HG03558 (cell line): ENCODE measurements at regions not wholly inside any gene's neighbourhood (a gene's known extent, or its start where the extent isn't known, plus 50 kb on each side); places are given as distances from the start of the nearest gene placed in this dataset.

Experiments used
- ATAC-seq: cut with Tn5 transposase; IDR thresholded peaks from one replicate; pipeline ENCODE4 v1.9.1; 2021; ENCODE audit warnings: moderate number of reproducible peaks; ENCODE audit not compliant: unreplicated experiment; ENCODE audit errors: extremely low read depth

DNA sequence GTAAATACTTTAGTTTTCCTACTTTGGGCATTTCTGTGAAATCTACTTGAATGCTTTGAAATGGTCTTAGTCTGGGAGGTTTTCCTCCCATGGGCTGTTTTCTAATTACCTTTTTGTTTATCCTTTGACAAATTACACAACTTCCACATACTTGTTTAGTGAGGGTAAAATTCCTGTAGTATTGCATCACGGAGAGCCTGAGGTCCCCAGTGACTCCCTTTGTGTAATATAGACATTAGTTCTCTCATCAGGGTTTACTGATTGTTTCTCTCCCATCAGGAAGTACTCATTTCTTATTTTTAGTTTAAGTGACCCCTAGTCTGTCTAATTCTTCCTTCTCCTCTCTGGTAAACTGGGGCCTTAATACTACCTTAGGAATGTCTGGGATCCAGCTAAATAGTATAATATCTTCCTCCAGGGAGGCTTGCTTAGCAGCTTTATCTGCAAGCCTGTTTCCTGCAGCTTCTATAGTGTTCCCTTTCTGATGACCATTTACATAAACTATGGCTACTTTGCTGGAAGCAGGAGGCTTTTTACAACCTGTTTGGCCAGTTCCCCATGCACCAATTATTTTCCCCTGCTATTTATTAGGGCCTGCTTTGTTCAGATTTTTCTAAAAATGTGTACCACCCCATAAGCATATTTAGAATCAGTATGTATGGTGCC lies 87.2 kb upstream of the XCR1 start:
- ATAC-seq: no peak

DNA sequence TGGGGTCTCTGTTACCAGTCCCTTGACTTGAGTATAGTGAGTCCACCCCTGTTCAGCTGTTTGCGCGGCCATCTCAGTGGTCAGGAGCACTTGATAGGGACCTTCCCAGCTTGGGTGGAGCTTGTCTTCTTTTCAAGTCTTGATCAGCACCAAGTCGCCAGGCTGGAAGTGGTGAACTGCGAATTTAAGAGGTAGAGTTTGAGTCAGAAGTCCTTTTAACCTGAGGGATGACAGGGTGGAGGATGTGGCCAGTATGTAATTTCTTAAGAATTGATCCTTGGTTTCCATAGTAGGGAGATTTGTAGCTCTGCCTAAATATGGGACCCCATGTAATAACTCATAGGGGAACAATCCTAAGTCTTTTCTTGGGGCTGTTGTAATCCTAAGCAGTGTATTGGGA lies 86.3 kb upstream of the XCR1 start:
- ATAC-seq: no peak

DNA sequence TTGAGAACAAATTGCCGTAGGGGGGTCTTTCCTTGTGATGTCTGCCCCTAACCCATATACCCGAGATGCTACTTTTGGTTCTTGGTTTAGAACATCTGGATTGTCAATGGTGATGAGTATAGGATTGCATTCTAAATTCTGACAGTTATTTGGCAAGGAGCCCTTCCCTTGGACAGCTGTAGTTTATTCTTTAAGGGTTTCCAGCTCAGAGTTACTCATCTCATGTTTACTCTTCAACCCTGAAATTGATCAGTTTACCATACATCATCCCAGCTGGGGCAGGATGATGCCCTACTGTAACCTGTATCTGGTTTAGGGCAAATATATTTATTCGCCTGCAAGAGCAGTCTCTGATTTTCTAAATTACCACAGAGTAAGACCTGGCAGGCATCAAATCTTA lies 85.7 kb upstream of the XCR1 start:
- ATAC-seq: no peak

DNA sequence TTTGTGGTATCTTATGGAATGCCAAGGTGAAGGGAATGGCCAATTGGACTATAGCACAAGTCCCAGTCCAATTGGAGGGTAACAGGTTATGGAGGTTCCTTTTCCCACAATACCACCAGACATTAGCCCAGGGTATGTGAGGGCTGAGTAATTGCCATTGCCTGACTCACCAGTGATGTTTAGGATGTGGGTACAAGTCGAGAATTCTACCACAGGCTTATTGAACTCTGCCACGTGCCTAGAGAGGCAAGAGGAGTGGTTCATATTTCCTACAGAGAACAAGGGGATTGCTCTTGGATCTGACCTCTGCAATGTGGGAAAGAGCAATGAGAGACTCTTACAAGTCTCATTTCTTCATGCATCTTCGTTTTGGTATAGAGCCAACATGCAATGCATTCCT lies 85.0 kb upstream of the XCR1 start:
- ATAC-seq: no peak

DNA sequence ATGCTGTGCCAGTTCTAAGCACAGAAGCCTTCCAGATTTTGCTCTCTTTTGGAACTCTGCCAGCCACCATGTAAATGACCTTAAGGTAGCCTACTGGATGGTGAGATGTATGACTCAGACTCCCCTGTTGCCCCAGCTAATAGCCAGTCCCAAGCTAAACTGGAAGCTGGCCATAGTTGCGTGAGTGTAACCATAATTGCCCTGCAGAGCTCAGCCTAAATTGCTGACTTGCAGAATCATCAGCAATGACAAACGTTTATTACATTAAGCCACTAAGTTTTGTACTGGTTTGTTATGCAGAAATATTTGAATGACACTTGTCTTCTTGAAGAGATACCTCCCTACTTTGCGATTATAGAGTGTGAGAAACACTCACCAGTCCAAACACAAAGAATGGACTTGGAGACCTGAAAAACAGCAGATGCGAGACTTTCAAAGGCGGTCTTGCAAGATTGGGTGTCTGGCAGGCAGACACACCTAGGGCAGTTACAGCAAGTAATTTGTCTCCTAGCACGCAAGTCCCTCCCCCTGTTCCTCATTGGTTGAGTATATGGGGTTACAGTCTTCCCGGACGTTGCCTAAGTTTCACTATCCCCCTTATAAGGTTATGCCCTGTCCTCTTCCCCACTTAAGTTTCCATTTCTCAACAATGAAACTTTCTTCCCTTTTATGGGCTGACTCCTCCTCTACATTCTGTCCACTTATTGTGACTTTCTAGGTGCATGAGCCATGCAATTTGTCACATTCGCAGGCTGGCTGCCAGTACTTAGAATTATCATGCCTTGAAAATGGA lies 83.6 kb upstream of the XCR1 start:
- ATAC-seq: no peak

DNA sequence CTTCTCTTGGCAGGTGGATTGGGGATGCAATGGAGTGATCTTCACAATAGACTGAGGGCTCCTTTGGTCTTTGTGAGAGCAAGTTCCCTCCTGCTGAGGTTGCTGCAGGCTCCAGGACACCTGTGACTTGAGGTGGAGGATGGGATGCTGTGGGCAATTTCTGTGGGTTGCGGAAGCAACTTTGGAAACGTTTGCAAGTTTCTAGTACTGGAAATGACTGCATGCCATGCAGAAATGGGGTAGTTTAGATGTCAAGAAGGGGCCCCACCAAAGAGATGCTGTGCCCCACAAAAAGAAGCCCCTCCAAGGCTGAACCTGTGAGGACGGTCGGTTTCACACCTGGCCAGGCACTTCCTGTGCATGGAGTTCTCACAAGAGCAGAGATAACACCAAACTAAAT lies 80.4 kb upstream of the XCR1 start:
- ATAC-seq: no peak

DNA sequence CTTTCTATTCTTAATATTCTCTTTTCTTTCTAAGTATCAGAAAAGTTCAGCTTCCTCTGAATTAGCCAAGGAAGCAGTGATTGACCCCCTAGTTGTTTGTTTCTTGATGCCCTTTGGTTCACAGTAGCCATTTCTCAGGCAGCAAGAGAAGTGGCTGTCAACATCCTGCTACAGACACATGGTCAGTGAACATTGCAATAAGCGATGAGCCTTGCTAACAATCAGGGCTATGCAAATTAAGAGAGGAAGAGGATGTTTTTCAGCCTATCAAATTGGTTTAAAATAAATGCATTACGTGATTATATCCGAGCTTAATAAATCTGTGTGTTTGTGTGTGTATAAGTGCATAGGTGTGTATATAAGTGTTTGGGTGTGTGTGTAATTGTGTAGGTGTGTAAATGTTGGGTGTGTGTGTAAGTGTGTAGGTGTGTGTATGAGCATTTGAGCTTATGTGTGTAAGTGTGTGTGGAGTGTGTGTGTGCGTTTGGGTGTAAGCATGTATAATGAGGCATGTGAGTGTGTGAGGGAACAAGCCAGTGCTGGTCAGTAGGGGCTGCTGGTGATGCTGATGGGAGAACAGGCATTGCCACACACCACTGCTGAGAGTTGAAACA lies 78.1 kb upstream of the XCR1 start:
- ATAC-seq: no peak

DNA sequence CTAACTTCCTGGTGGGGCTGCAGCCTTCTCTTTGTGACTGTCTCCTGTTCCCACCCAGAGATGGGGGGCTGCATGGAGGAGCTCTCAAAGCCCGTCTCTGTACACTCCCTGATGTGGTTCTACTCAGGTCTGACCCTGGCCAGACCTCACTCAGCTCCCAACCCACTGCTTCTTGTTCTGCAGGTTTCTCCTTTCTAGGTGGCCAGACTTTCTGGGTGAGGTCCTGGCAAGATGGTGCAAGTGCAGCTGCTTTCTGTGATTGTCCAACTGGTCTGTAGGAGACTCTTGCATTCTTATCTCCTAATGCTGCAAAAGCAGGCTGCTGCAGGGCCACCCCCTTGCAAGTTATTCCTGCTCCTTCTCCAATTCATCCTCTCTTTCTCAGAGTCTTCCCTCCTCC lies 77.4 kb upstream of the XCR1 start:
- ATAC-seq: no peak

DNA sequence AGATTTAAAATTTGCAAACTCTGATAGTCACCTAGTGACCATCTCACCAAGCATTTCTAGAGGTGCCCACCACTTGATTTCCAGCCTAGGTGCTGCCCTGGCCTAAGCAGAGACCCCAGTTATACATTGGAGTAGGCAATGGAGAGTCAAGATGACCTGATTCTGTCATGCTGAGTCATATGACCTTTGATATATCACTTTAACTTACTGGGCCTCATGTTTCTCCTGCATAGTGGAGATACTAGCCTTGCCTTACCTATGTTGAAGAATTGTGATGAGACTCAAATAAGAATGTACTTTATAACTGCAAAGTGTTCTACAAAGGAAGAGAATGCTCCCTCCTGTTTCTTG lies 75.5 kb upstream of the XCR1 start:
- no peak for ATAC-seq

DNA sequence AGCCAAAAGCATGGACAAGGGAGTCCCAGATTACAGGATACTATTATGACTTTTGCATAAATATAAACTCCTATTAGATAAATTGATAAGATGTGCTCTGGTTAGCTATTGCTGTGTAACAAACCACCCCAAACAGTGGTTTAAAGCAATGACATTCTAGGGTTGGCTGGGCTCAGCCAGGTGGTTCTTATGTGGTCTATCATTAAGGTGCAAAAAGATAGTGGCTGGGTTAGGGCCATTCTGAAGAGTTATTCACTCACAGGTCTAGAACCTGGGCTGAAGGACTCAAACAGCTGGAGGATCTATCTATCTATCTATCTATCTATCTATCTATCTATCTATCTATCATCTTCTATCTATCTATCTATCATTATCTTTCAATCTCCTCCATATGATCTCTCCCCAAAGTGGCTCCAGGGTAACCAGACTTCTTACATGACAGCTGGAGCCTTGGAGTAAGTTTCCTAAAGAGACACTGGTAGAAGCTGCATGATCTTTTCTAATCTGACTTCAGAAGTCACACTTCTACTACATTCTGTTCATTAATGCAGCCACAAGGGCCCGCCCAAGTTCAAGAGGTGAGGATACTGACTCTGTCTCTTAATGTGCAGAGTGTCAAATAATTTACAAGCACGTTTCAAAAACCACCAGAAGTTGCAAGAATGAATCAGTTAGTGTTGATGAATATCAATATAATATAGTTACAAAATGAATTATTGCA lies 74.9 kb upstream of the XCR1 start:
- no peak for ATAC-seq

DNA sequence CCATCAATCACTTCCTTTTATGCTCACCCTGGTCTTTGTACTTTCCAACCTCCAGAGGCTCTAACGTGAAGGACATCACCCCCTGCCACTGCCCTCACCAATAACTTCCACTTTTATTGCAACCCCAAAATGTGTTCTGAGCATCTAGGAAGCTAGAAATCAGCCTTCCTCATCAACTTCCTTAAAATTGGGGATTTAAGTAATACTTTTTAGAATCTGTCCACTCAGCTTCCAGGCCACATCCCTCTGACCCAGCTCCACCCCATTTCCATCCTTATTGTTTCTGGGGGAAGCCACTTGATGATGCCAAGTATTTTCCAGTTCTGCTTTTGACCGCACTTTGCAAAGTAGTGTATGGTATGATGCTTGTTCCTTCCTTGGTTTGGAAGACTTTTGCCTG lies 73.5 kb upstream of the XCR1 start:
- no peak for ATAC-seq

DNA sequence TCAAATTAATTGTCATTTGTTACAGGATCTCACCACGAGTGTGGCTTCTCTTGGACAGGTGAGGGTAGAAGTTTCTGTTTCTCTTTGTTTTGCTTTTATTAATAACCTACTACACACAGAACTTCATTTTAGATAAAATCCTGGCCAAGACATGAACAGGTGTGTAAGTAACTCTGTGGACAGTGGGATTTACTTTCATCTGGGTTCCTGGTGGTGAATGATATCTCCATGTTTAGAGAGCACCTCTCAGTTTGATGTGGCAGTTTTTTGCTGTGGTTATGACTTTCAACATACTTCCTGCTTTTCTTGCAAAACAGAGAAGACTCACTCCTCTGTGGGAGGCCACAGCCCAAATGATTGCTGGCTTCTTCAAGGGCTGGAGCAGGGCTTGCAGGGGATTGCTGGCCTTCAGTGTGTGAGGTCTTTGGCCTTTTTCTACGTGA lies 71.1 kb upstream of the XCR1 start:
- ATAC-seq: no peak

DNA sequence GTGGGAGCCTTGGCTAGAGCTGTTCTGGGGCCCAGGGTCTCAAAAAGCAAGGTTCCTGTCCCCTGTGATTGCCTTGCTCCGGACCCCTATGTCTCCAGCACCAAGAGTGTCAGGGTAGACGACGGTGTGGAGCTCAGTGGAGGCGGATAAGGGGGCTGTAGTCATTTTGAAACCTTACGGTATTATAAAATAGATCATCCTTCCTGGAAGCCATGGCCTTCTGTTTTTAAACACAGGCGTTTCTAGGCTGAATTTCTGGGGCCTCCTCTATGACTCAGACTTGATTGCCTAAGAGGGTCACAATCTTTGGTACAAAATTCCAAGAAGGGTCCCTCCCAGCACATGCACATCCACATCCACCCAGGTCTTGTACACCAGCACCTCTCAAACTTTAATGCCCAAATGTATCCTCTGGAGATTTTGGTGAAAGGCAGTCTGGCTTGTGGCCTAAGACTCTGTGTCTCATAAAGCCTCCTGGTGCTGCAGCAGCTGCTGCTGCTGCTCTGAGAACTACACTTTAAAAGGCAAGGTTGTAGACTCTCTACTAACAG lies 70.5 kb upstream of the XCR1 start:
- ATAC-seq: no peak

DNA sequence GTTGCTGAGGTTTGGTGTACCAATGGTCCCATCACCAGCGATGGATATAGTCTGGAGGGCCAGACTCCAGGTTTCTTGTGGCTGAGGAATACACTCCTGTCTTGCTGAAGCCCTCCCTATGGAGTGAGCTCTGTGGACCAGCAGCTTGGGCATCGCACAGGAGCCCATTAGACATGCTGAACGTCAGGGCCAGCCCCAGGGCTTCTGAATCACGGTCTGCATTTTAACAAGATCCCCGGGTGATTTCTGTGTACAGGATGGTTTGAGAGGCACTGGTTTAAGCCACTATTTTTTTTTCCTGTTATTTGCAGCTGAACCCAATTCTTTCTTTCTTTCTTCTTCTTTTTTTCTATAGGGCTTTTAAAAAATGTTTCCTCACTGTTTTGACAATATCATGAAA lies 69.5 kb upstream of the XCR1 start:
- no peak for ATAC-seq

DNA sequence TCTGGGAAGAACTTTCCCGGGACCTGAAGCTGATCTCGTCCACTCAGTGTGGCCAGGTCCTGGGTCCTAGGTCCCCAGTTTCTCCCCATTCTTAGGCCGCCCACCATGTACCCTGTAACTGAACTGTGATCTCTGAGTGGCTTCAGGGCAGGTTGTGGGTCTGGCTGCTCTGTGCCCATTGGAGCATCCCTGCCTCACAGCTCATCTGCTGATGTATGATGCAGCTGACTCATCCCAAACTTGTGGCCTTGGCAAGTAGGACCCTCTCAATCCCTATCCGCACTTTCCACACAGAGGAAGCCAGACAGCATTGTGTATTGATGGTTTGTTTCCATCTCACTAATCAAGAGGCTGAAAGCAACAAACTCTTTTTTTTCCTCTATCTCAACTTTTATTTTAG lies 69.1 kb upstream of the XCR1 start:
- ATAC-seq: no peak

DNA sequence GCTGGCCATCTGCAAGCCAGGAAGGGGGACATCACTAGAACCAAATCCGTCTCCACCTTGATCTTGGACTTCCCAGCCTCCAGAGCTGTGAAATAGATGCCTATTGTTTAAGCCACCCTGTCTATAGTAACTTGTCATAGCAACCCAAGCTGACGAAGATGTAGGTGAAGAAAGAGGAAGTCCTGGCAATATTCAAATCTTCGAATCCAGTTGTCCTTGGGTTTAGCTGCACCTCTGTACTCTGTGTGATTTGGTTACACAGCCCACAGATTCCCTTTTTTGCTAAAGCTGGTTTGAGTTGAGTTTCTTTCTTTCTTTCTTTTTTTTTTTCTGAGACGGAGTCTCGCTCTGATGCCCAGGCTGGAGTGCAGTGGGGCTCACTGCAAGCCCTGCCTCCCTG lies 68.0 kb upstream of the XCR1 start:
- ATAC-seq: peak; percentile 35

DNA sequence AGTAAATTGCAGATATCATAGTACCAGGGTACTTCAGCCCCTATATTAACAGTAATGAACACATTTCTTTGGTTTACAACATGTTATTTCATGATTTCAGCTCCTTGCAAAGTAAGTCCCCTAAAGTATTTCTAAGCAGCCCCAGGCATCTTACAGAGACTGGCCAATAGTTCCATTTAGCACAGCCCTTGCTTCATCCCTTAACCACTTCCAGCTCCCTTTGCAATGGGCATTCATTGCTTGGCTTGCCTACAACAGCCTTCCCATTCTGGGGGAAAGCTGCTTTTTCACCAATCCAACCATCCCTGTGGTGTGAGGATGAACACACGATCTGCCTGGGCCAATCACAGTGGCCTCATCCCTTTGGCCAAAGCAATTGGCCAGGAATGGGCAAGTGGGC lies 67.2 kb upstream of the XCR1 start:
- ATAC-seq: no peak

DNA sequence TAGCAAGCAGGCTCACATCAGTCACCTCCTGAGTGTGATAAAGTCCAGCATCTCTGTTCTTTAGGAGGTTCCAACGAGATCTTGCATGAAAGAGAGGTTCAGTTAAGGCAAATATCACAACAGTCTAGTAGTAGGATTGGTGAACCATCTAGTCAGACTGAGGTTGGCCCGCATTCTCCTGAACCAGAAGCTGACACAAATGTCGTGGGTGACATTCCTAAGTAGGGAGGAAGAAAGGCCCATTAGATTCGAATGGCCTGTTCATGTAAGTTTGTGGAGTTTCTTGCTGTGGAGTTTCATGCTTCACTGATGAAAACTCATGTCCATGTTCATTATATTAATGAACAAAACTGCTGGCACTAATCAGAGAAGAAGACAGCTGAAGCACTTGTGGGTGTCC lies 66.7 kb upstream of the XCR1 start:
- no peak for ATAC-seq

DNA sequence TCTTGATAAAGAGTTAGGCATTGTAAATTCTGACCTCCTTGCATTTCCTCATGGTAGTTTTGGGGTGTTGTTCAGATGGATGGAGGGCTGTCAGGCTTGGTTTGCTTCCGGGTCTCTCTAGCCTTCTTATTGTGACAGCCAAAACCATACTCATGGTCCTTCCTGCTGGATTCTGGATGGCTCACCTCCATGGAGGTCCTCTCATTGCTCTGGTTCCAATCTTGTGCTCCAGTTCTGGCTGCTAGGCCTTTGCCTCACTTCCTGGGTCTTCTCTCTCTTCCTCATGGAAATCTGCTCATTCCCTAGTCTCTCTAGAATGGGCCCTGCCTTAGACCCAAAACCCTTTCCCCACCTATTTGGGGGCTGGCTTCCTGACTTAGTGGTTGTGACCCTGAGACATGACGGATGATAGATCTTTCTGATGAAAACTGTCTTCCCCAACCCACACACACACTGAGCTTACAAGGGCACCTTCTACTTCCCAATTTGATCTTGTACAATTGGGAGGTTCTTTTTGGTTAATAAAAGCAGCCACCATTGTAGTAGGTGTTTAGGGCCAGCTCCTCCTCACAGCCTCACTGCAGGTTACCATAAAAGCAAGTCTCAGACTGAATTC lies 66.2 kb upstream of the XCR1 start:
- no peak for ATAC-seq

DNA sequence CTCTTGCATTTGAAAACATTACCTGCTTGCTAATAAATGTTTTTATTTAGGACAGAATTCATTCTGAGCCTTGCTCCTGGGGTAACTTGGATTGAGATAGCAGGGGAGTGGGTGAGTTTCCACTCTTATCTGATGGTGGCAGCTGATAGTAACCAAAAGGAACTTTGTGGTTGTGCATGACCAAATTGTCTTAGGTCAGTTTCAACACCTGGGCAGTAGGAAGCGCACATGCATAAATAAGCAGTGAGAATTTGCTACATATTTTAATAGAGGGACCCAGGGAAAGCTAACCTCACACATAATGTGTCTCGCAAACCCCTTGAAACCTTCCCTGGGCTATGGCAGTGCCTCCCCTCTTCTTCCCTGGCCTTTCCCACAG lies 65.4 kb upstream of the XCR1 start:
- ATAC-seq: no peak
